ENCODE measurements at regions not wholly inside any gene's neighbourhood (a gene's known extent, or its start where the extent isn't known, plus 50 kb on each side); places are given as distances from the start of the nearest gene placed in this dataset.
"Not testable (repeated sequence)": the region's sequence is repeated elsewhere in the genome, so short reads cannot be mapped to it uniquely, and the experiment has no call there.

- no peak for DNase-seq (ENCODE audit: low read depth)
Measured at GRCh38 chr5:116778651-116779280, 204.1 kb upstream of the SEMA6A start.

GRCh38 chr5:116778032-116778431, 203.4 kb upstream of the SEMA6A start:
- no peak for DNase-seq (ENCODE audit: low read depth)

- DNase-seq (ENCODE audit: low read depth) = no peak
Measured at GRCh38 chr5:116773926-116774325, 199.3 kb upstream of the SEMA6A start.

GRCh38 chr5:116772806-116773205, 198.2 kb upstream of the SEMA6A start:
- no peak for DNase-seq (ENCODE audit: low read depth)

- no peak for DNase-seq (ENCODE audit: low read depth)
Measured at GRCh38 chr5:116772152-116772501, 197.5 kb upstream of the SEMA6A start.

- no peak for DNase-seq (ENCODE audit: low read depth)
Measured at GRCh38 chr5:116771466-116772151, 197.0 kb upstream of the SEMA6A start.

GRCh38 chr5:116769953-116770352, 195.3 kb upstream of the SEMA6A start:
- DNase-seq (ENCODE audit: low read depth) = not testable (repeated sequence)

GRCh38 chr5:116769470-116769869, 194.8 kb upstream of the SEMA6A start:
- DNase-seq (ENCODE audit: low read depth) = no peak

GRCh38 chr5:116766470-116766947, 191.9 kb upstream of the SEMA6A start:
- DNase-seq (ENCODE audit: low read depth) = no peak

- DNase-seq (ENCODE audit: low read depth) = no peak
Measured at GRCh38 chr5:116765441-116765840, 190.8 kb upstream of the SEMA6A start.

GRCh38 chr5:116764941-116765340, 190.3 kb upstream of the SEMA6A start:
- DNase-seq (ENCODE audit: low read depth) = no peak

- no peak for DNase-seq (ENCODE audit: low read depth)
Measured at GRCh38 chr5:116763987-116764866, 189.6 kb upstream of the SEMA6A start.

- DNase-seq (ENCODE audit: low read depth) = no peak
Measured at GRCh38 chr5:116759860-116760640, 185.4 kb upstream of the SEMA6A start.

GRCh38 chr5:116757326-116757725, 182.7 kb upstream of the SEMA6A start:
- DNase-seq (ENCODE audit: low read depth) = no peak

- DNase-seq (ENCODE audit: low read depth) = no peak
Measured at GRCh38 chr5:116756531-116756930, 181.9 kb upstream of the SEMA6A start.

- DNase-seq (ENCODE audit: low read depth) = no peak
Measured at GRCh38 chr5:116754556-116754955, 179.9 kb upstream of the SEMA6A start.

- DNase-seq (ENCODE audit: low read depth) = no peak
Measured at GRCh38 chr5:116751684-116752083, 177.1 kb upstream of the SEMA6A start.

- no peak for DNase-seq (ENCODE audit: low read depth)
Measured at GRCh38 chr5:116750631-116751580, 176.3 kb upstream of the SEMA6A start.

GRCh38 chr5:116747881-116748280, 173.3 kb upstream of the SEMA6A start:
- DNase-seq (ENCODE audit: low read depth) = no peak

GRCh38 chr5:116746668-116747067, 172.0 kb upstream of the SEMA6A start:
- DNase-seq (ENCODE audit: low read depth) = no peak

GRCh38 chr5:116740771-116741170, 166.1 kb upstream of the SEMA6A start:
- DNase-seq (ENCODE audit: low read depth) = no peak

Data from stimulated activated CD4-positive, alpha-beta T cell treated with anti-CD3 and anti-CD28 coated beads, Interleukin-2, amount 100 ng/mL, for 4 hours (primary cell).